Adrenal gland (tissue), 9 donors: ENCODE measurements at regions not wholly inside any gene's neighbourhood (a gene's known extent, or its start where the extent isn't known, plus 50 kb on each side); places are given as distances from the start of the nearest gene placed in this dataset.

Experiments used
- DNase-seq, 7 donors: peaks; one replicate each; pipeline ENCODE4 v3.0.0-alpha.2; 2019 to 2020
- H3K27ac ChIP-seq, 5 donors: fragments of 200-600 bp; sonication (generic) in 4 of 5; 1 replicate in 3 of 5; 2 replicates in 2 of 5; pipeline versions ENCODE4 v1.5.1 to v1.8.0; 2016 to 2020; ENCODE audit warnings: mild to moderate bottlenecking in 1 of 5
- H3K27me3 ChIP-seq: fragments of 200-600 bp; 2 replicates; pipeline ENCODE4 v1.8.0; 2021
- H3K36me3 ChIP-seq, 2 donors: fragments of 200-600 bp; replicated peaks in 1 of 2; 1 replicate in 1 of 2; 2 replicates in 1 of 2; pipeline versions ENCODE4 v1.5.1 to v1.8.0; 2018 to 2022
- H3K4me1 ChIP-seq, 2 donors: fragments of 200-600 bp; replicated peaks in 1 of 2; 1 replicate in 1 of 2; 2 replicates in 1 of 2; pipeline versions ENCODE4 v1.5.1 to v1.8.0; 2018 to 2021
- H3K4me3 ChIP-seq, 4 donors: fragments of 200-600 bp; sonication (generic) in 3 of 4; one replicate each; pipeline ENCODE4 v1.5.1; 2016 to 2018
- H3K9me3 ChIP-seq, 3 donors: fragments of 200-600 bp; sonication (generic) in 1 of 3; replicated peaks in 1 of 3; 1 replicate in 2 of 3; 2 replicates in 1 of 3; pipeline versions ENCODE4 v1.5.1 to v1.8.0; 2016 to 2021
- POLR2A ChIP-seq, 2 donors: fragments of 450-650 bp; IDR thresholded peaks; one replicate each; pipeline ENCODE4 v1.6.1; 2017; ENCODE audit warnings: antibody characterized with exemption in 2 of 2, mild to moderate bottlenecking in 2 of 2, moderate library complexity in 1 of 2
- WGBS, 4 donors: extraction: QIAGEN DNeasy Blood & Tissue Kit in 2 of 4; methylation state at CpG; one replicate each; pipeline versions ENCODE4 v1.1.5 to v1.1.7; 2013 to 2017; 5-methylcytosine and 5-hydroxymethylcytosine counted together
- intact Hi-C, 2 donors: fragments of 100-400 bp; cut with DNase I; formaldehyde crosslinking; loops; one replicate each; pipeline versions ENCODE4 v1.14.1 to v1.15.0; 2022 to 2023
- small RNA-seq, 2 donors: library from RNA; depleted of rRNA; stranded (forward); fragments of <200 nt; gene quantifications; one replicate each; pipeline ENCODE3, GENCODE V24; 2016
- TF ChIP-seq, protein P1 (sequence below), 6 experiments: fragments of 450-650 bp in 4 of 6; fragments of 200-600 bp in 2 of 6; sonication (generic) in 1 of 6; IDR thresholded peaks; 1 replicate in 5 of 6; 2 replicates in 1 of 6; pipeline versions ENCODE4 v1.5.1 to v1.8.0; 2016 to 2021; ENCODE audit warnings: antibody characterized with exemption in 6 of 6, mild to moderate bottlenecking in 2 of 6, moderate library complexity in 1 of 6
- donor health status: healthy with polysubstance abuse.
- donor health status: Bipolar disorder and iron deficiency.
- donor health status: DM: yes; HTN: yes; CAD: no.
- donor health status: DM: no; HTN: no; CAD: no.
- donor health status: DM: no; HTN: no; CAD: no.

DNA sequence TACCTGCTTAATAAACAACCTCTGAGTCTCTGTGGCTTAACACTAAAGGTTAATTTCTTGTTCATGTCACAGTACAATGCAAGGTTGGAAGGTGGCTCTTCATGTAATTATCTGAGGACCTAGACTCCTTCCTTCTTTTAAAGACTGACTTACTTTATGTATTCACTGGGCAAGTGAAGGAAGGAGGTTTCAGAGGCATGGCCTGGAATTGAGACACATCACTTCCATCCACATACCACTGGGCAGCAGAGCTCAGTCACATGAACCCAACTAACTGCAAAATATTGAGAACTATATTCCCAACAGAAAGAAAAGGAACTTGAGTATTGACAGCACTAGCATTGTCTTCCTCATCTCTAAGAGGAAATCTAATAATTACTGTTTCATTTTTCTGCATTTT lies 57.5 kb upstream of the FN1 start:
- intact Hi-C loops = no loop called here
- Histone ChIP-seq H3K27me3 (no peaks in the 10 kb centered on the region), H3K9me3 (no peaks in the 10 kb centered on the region), H3K27ac (no peak overlapping the region), H3K4me3 (no peak overlapping the region), H3K36me3 (no peaks in the 10 kb centered on the region), H3K4me1 (no peaks in the 10 kb centered on the region)
- DNase-seq = no peak
- no peak for TF ChIP-seq POLR2A (IDR thresholded peaks at IDR 0.05)
- TF ChIP-seq, protein P1, sequence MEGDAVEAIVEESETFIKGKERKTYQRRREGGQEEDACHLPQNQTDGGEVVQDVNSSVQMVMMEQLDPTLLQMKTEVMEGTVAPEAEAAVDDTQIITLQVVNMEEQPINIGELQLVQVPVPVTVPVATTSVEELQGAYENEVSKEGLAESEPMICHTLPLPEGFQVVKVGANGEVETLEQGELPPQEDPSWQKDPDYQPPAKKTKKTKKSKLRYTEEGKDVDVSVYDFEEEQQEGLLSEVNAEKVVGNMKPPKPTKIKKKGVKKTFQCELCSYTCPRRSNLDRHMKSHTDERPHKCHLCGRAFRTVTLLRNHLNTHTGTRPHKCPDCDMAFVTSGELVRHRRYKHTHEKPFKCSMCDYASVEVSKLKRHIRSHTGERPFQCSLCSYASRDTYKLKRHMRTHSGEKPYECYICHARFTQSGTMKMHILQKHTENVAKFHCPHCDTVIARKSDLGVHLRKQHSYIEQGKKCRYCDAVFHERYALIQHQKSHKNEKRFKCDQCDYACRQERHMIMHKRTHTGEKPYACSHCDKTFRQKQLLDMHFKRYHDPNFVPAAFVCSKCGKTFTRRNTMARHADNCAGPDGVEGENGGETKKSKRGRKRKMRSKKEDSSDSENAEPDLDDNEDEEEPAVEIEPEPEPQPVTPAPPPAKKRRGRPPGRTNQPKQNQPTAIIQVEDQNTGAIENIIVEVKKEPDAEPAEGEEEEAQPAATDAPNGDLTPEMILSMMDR (IDR thresholded peaks at IDR 0.05) = no peak

GRCh38 chr2:215489288-215489848 lies 53.5 kb upstream of the FN1 start:
- no peaks in the 10 kb centered on the region for H3K4me1 ChIP-seq
- H3K27me3 ChIP-seq = no peaks in the 10 kb centered on the region
- 78 to 87% (median 81%) methylated on average over 3 of the region's 3 CpGs for WGBS, 4 donors
- H3K4me3 ChIP-seq = no peak overlapping the region
- no peak for DNase-seq
- H3K9me3 ChIP-seq = no peaks in the 10 kb centered on the region
- intact Hi-C loops = no loop called here
- no peaks in the 10 kb centered on the region for H3K36me3 ChIP-seq
- TF ChIP-seq POLR2A (IDR thresholded peaks at IDR 0.05) = no peak
- TF ChIP-seq, protein P1 (IDR thresholded peaks at IDR 0.05) = no peak
- no peak overlapping the region for H3K27ac ChIP-seq

DNA sequence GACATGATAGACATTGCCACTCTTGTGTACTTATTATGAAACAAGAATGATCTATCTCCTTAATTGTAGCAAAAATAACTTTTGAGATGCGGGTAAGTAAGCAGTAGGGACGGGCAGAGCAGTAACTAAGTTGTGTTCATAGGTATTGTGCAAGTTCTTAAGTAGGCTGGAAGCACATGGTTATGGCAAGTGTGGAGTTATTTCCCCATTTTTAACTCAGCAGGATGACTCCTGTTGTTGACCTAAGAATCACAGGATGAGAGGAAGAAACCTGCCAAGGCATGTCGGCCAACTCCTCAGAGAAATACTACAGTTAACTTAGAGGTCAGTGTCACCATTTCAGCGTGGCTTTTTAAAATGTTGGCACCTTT lies 51.1 kb upstream of the FN1 start:
- no peak for DNase-seq
- intact Hi-C loops = no loop called here
- Histone ChIP-seq H3K36me3 (no peaks in the 10 kb centered on the region), H3K27ac (no peak overlapping the region), H3K4me1 (no peaks in the 10 kb centered on the region), H3K27me3 (no peaks in the 10 kb centered on the region), H3K4me3 (no peak overlapping the region), H3K9me3 (no peaks in the 10 kb centered on the region)
- 70 to 79% (median 76%) methylated on average over 4 of the region's 4 CpGs for WGBS, 4 donors
- TF ChIP-seq, protein P1 (IDR thresholded peaks at IDR 0.05) = no peak
- TF ChIP-seq POLR2A (IDR thresholded peaks at IDR 0.05) = no peak

- no peak overlapping the region for H3K4me3 ChIP-seq
- H3K27ac ChIP-seq = no peak overlapping the region
- no peaks in the 10 kb centered on the region for H3K4me1 ChIP-seq
- no peak for DNase-seq
- H3K27me3 ChIP-seq = no peaks in the 10 kb centered on the region
- TF ChIP-seq, protein P1 (IDR thresholded peaks at IDR 0.05) = no peak
- no peak for TF ChIP-seq POLR2A (IDR thresholded peaks at IDR 0.05)
- intact Hi-C loops = no loop called here
- WGBS, 4 donors = 59 to 80% (median 72%) methylated on average over 2 of the region's 2 CpGs
- H3K36me3 ChIP-seq = no peaks in the 10 kb centered on the region
- no peaks in the 10 kb centered on the region for H3K9me3 ChIP-seq
These were observed 50.6 kb upstream of the FN1 start for GRCh38 chr2:215486291-215487001.

Small RNA genes lying in the stretch of these regions (small RNA-seq; reads per million reads assigned to genes)
- 0 reads per million in 2 donors for gene AC093850.1
